Nephron (organoid): ENCODE measurements at regions not wholly inside any gene's neighbourhood (a gene's known extent, or its start where the extent isn't known, plus 50 kb on each side); places are given as distances from the start of the nearest gene placed in this dataset.
A peak's percentile ranks its signal among the peaks of the same experiment; 100 is the strongest.

Experiments used
- H3K27ac Mint-ChIP-seq, 3 experiments: 2 replicates each; pipeline ENCODE4 v1.8.0; 2020; ENCODE audit warnings: mixed read lengths in 3 of 3, mild to moderate bottlenecking in 2 of 3, moderate library complexity in 1 of 3
- H3K27me3 Mint-ChIP-seq: 2 replicates; pipeline ENCODE4 v1.8.0; 2021; ENCODE audit warnings: low read depth, mild to moderate bottlenecking, moderate library complexity, mixed read lengths
- H3K36me3 Mint-ChIP-seq: 2 replicates; pipeline ENCODE4 v1.8.0; 2020; ENCODE audit warnings: low read depth, mixed read lengths
- H3K4me1 Mint-ChIP-seq: 2 replicates; pipeline ENCODE4 v1.8.0; 2020; ENCODE audit warnings: mixed read lengths
- H3K4me3 Mint-ChIP-seq, 3 experiments: 2 replicates each; pipeline ENCODE4 v1.8.0; 2020; ENCODE audit warnings: mild to moderate bottlenecking in 3 of 3, mixed read lengths in 3 of 3, moderate library complexity in 2 of 3
- H3K9me3 Mint-ChIP-seq: 2 replicates; pipeline ENCODE4 v1.8.0; 2020; ENCODE audit warnings: mixed read lengths
- CTCF ChIP-seq, 3 experiments: fragments of 200-600 bp; sonication (generic); IDR thresholded peaks; one replicate each; pipeline ENCODE4 v1.5.0; 2021; ENCODE audit warnings: antibody characterized with exemption in 3 of 3; ENCODE audit not compliant: unreplicated experiment in 3 of 3

DNA sequence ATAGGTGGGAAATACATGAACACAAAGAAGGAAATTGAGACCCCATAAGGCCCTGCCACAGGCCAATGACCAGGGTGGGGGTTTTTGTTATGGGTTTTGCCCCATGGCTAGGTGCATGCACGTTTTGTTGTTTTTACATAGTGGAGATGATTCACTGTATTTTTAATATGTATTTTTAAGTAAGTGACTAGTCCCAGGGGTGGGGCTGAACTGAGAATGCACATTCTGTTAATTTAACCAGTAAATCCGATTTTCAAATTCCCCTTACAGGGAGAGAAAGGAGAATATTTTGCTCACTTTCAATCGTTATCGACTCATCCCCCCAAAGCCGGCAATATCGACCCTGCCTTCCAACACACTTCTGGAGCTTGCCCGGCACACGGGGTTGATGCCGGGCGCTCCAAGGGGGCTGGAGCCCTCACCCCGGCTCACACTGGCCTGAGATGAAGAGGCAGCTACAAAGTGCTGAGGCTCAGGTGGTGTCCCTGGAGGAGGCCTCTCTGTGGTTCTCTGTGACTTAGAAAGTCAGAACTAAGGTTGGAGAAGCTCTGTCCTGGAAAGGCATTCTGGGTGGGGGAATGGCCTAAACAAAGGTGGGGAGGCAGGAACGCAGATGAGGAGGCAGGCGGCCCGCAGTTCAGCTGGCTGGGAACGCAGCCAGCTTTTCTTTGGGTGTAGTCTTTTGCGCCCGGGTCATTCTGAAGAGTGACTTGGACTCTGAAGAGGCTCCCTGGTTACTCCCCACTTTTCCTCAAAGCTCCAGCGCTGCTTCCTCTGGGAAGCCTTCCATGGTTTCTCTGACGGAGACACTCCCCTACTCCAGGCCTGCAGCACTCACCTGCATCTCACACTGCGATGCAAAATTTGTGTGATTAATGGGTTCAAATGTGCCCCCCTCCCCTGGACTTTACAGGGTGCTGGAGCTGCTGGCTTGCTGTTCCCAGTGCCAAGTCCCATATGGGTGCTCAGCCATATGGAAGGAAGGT lies 50.7 kb upstream of the DLK1 start:
- peaks cover 89% of the 10 kb centered on the region for H3K4me1 Mint-ChIP-seq
- peak overlapping the region; percentile 99 for H3K27ac Mint-ChIP-seq
- TF ChIP-seq CTCF (IDR thresholded peaks at IDR 0.05; ENCODE audit: unreplicated experiment in 3 of 3) = no peak
- H3K4me3 Mint-ChIP-seq = no peak overlapping the region
- peaks cover 26% of the 10 kb centered on the region for H3K27me3 Mint-ChIP-seq
- no peaks in the 10 kb centered on the region for H3K36me3 Mint-ChIP-seq
- H3K9me3 Mint-ChIP-seq = no peaks in the 10 kb centered on the region
